ENCODE measurements at regions not wholly inside any gene's neighbourhood (a gene's known extent, or its start where the extent isn't known, plus 50 kb on each side); places are given as distances from the start of the nearest gene placed in this dataset.

- TF ChIP-seq CTCF (IDR thresholded peaks at IDR 0.05; ENCODE audit: low read depth, low read length, poor library complexity, severe bottlenecking) = no peak
- TF ChIP-seq EZH2phosphoT487 (IDR thresholded peaks at IDR 0.05; ENCODE audit: borderline replicate concordance, low read length) = no peak
Observed at GRCh38 chr4:96465834-96466233, 625.9 kb downstream of the PDHA2 start.

All from DOHH2 (cell line).